22Rv1 (cell line): ENCODE measurements at regions not wholly inside any gene's neighbourhood (a gene's known extent, or its start where the extent isn't known, plus 50 kb on each side); places are given as distances from the start of the nearest gene placed in this dataset.

Experiments
- CTCF ChIP-seq: fragments of 450-650 bp; IDR thresholded peaks from 2 replicates; pipeline ENCODE4 v1.5.1; 2017; ENCODE audit warnings: mild to moderate bottlenecking
- ZFX ChIP-seq: fragments of 450-650 bp; IDR thresholded peaks from 2 replicates; pipeline ENCODE4 v1.6.1; 2017; ENCODE audit warnings: antibody characterized with exemption, borderline replicate concordance

GRCh38 chr3:99248913-99249312 lies 347.4 kb upstream of the DCBLD2 start:
- TF ChIP-seq CTCF (no peak), ZFX (no peak)
